Effector memory CD8-positive, alpha-beta T cell (primary cell): ENCODE measurements at regions not wholly inside any gene's neighbourhood (a gene's known extent, or its start where the extent isn't known, plus 50 kb on each side); places are given as distances from the start of the nearest gene placed in this dataset.

ENCODE experiments used
- ATAC-seq: fragments of 150-1000 bp; cut with Tn5 transposase; replicated peaks from 2 replicates; pipeline ENCODE4 v1.10.0; 2021; ENCODE audit warnings: mild to moderate bottlenecking, moderate library complexity
- DNase-seq, 3 experiments: peaks; one replicate each; pipeline ENCODE4 v3.0.0; 2021
- H3K27ac Mint-ChIP-seq, 2 donors: one replicate each; pipeline ENCODE4 v1.8.0; 2022; ENCODE audit warnings: mild to moderate bottlenecking in 2 of 2, mixed read lengths in 2 of 2, moderate library complexity in 2 of 2
- H3K27me3 Mint-ChIP-seq, 2 donors: one replicate each; pipeline ENCODE4 v1.8.0; 2022; ENCODE audit warnings: mixed read lengths in 2 of 2
- H3K36me3 Mint-ChIP-seq: one replicate; pipeline ENCODE4 v1.8.0; 2022; ENCODE audit warnings: mild to moderate bottlenecking, moderate library complexity, mixed read lengths; ENCODE audit not compliant: insufficient read depth
- H3K4me1 Mint-ChIP-seq, 2 donors: one replicate each; pipeline ENCODE4 v1.8.0; 2022; ENCODE audit warnings: low read depth in 2 of 2, mixed read lengths in 2 of 2
- H3K4me3 Mint-ChIP-seq, 2 donors: one replicate each; pipeline ENCODE4 v1.8.0; 2022; ENCODE audit warnings: mild to moderate bottlenecking in 2 of 2, mixed read lengths in 2 of 2, moderate library complexity in 2 of 2
- H3K9me3 Mint-ChIP-seq, 2 donors: one replicate each; pipeline ENCODE4 v1.8.0; 2022; ENCODE audit warnings: mixed read lengths in 2 of 2

- H3K9me3 Mint-ChIP-seq: peaks cover 5 to 7% of the 10 kb centered on the region in 2 donors
- no peak for DNase-seq
- no peak overlapping the region for H3K27ac Mint-ChIP-seq
- H3K36me3 Mint-ChIP-seq: no peaks in the 10 kb centered on the region
- H3K27me3 Mint-ChIP-seq: no peaks in the 10 kb centered on the region
- H3K4me1 Mint-ChIP-seq: no peaks in the 10 kb centered on the region
- no peak overlapping the region for H3K4me3 Mint-ChIP-seq
- ATAC-seq: no peak
Measured at GRCh38 chr18:72470391-72470790, 73.8 kb downstream of the CBLN2 start.

- H3K9me3 Mint-ChIP-seq: peaks cover 5 to 14% of the 10 kb centered on the region in 2 donors
- H3K36me3 Mint-ChIP-seq: no peaks in the 10 kb centered on the region
- no peak overlapping the region for H3K27ac Mint-ChIP-seq
- ATAC-seq: no peak
- no peaks in the 10 kb centered on the region for H3K4me1 Mint-ChIP-seq
- H3K27me3 Mint-ChIP-seq: no peaks in the 10 kb centered on the region
- H3K4me3 Mint-ChIP-seq: no peak overlapping the region
- DNase-seq: no peak
Measured at GRCh38 chr18:72468021-72468710, 76.0 kb downstream of the CBLN2 start.

- Mint-ChIP-seq H3K27me3 (no peaks in the 10 kb centered on the region), H3K4me1 (no peaks in the 10 kb centered on the region)
- no peak for ATAC-seq
Measured at GRCh38 chr18:72460210-72460680, 83.9 kb downstream of the CBLN2 start.

GRCh38 chr18:72458271-72458670, 85.9 kb downstream of the CBLN2 start:
- Mint-ChIP-seq H3K27ac (no peak overlapping the region), H3K27me3 (no peaks in the 10 kb centered on the region), H3K36me3 (no peaks in the 10 kb centered on the region), H3K4me1 (no peaks in the 10 kb centered on the region), H3K4me3 (no peak overlapping the region), H3K9me3 (peaks cover 10 to 11% of the 10 kb centered on the region in 2 donors)
- ATAC-seq (no peak), DNase-seq (no peak)

More at GRCh38 chr18:72460210-72460680, 83.9 kb downstream of the CBLN2 start:
- no peak for DNase-seq
- Mint-ChIP-seq H3K27ac (no peak overlapping the region), H3K36me3 (no peaks in the 10 kb centered on the region), H3K4me3 (no peak overlapping the region), H3K9me3 (peaks cover 11 to 17% of the 10 kb centered on the region in 2 donors)

- no peaks in the 10 kb centered on the region for H3K4me1 Mint-ChIP-seq
- H3K9me3 Mint-ChIP-seq: peaks cover 10 to 12% of the 10 kb centered on the region in 2 donors
- no peak for ATAC-seq
- DNase-seq: no peak
- no peaks in the 10 kb centered on the region for H3K36me3 Mint-ChIP-seq
- H3K27me3 Mint-ChIP-seq: no peaks in the 10 kb centered on the region
- H3K4me3 Mint-ChIP-seq: no peak overlapping the region
- no peak overlapping the region for H3K27ac Mint-ChIP-seq
Measured at GRCh38 chr18:72456802-72457201, 87.3 kb downstream of the CBLN2 start.

GRCh38 chr18:72452328-72452727, 91.8 kb downstream of the CBLN2 start:
- H3K4me3 Mint-ChIP-seq: no peak overlapping the region
- no peaks in the 10 kb centered on the region for H3K36me3 Mint-ChIP-seq
- no peak for DNase-seq
- H3K4me1 Mint-ChIP-seq: no peaks in the 10 kb centered on the region
- no peaks in the 10 kb centered on the region for H3K27me3 Mint-ChIP-seq
- H3K27ac Mint-ChIP-seq: no peak overlapping the region
- no peak for ATAC-seq
- peaks cover 15 to 19% of the 10 kb centered on the region in 2 donors for H3K9me3 Mint-ChIP-seq

GRCh38 chr18:72444798-72445155, 99.4 kb downstream of the CBLN2 start:
- no peak for ATAC-seq

GRCh38 chr18:72444111-72444797, 99.9 kb downstream of the CBLN2 start:
- Mint-ChIP-seq H3K27ac (no peak overlapping the region), H3K4me1 (no peaks in the 10 kb centered on the region), H3K27me3 (no peaks in the 10 kb centered on the region), H3K4me3 (no peak overlapping the region), H3K9me3 (peaks cover 7 to 13% of the 10 kb centered on the region in 2 donors), H3K36me3 (no peaks in the 10 kb centered on the region)
- DNase-seq (no peak), ATAC-seq (no peak)

More at GRCh38 chr18:72444798-72445155, 99.4 kb downstream of the CBLN2 start:
- Mint-ChIP-seq H3K27me3 (no peaks in the 10 kb centered on the region), H3K27ac (no peak overlapping the region), H3K36me3 (no peaks in the 10 kb centered on the region), H3K4me3 (no peak overlapping the region), H3K4me1 (no peaks in the 10 kb centered on the region), H3K9me3 (peaks cover 9 to 18% of the 10 kb centered on the region in 2 donors)
- no peak for DNase-seq

- Mint-ChIP-seq H3K36me3 (no peaks in the 10 kb centered on the region), H3K27me3 (no peaks in the 10 kb centered on the region), H3K4me1 (no peaks in the 10 kb centered on the region), H3K4me3 (no peak overlapping the region), H3K27ac (no peak overlapping the region), H3K9me3 (peaks cover 4 to 12% of the 10 kb centered on the region in 2 donors)
- ATAC-seq: no peak
- DNase-seq: no peak
Measured at GRCh38 chr18:72436401-72436800, 107.7 kb downstream of the CBLN2 start.

- Mint-ChIP-seq H3K4me1 (no peaks in the 10 kb centered on the region), H3K4me3 (no peak overlapping the region), H3K27ac (no peak overlapping the region), H3K9me3 (peaks cover 11 to 16% of the 10 kb centered on the region in 2 donors), H3K36me3 (no peaks in the 10 kb centered on the region), H3K27me3 (no peaks in the 10 kb centered on the region)
- ATAC-seq: no peak
- DNase-seq: no peak
Measured at GRCh38 chr18:72433756-72434155, 110.4 kb downstream of the CBLN2 start.

- H3K27me3 Mint-ChIP-seq: no peaks in the 10 kb centered on the region
- H3K9me3 Mint-ChIP-seq: peaks cover 14 to 23% of the 10 kb centered on the region in 2 donors
- H3K4me3 Mint-ChIP-seq: no peak overlapping the region
- no peaks in the 10 kb centered on the region for H3K4me1 Mint-ChIP-seq
- ATAC-seq: no peak
- no peaks in the 10 kb centered on the region for H3K36me3 Mint-ChIP-seq
- no peak overlapping the region for H3K27ac Mint-ChIP-seq
- DNase-seq: no peak
Measured at GRCh38 chr18:72427721-72428120, 116.4 kb downstream of the CBLN2 start.

- no peak for ATAC-seq
- no peaks in the 10 kb centered on the region for H3K27me3 Mint-ChIP-seq
- H3K27ac Mint-ChIP-seq: no peak overlapping the region
- peaks cover 0 to 3% of the 10 kb centered on the region in 2 donors for H3K9me3 Mint-ChIP-seq
- H3K4me1 Mint-ChIP-seq: no peaks in the 10 kb centered on the region
- H3K4me3 Mint-ChIP-seq: no peak overlapping the region
- DNase-seq: no peak
- H3K36me3 Mint-ChIP-seq: no peaks in the 10 kb centered on the region
Measured at GRCh38 chr18:72419914-72420313, 124.2 kb downstream of the CBLN2 start.

- DNase-seq: no peak
- peaks cover 6 to 8% of the 10 kb centered on the region in 2 donors for H3K9me3 Mint-ChIP-seq
Measured at GRCh38 chr18:72412927-72413326, 131.2 kb downstream of the CBLN2 start.

GRCh38 chr18:72411261-72411660, 132.9 kb downstream of the CBLN2 start:
- DNase-seq (no peak), ATAC-seq (no peak)
- Mint-ChIP-seq H3K27me3 (no peaks in the 10 kb centered on the region), H3K4me3 (no peak overlapping the region), H3K27ac (no peak overlapping the region), H3K4me1 (no peaks in the 10 kb centered on the region), H3K9me3 (peaks cover 8 to 11% of the 10 kb centered on the region in 2 donors), H3K36me3 (no peaks in the 10 kb centered on the region)

More at GRCh38 chr18:72412927-72413326, 131.2 kb downstream of the CBLN2 start:
- H3K4me1 Mint-ChIP-seq: no peaks in the 10 kb centered on the region
- no peaks in the 10 kb centered on the region for H3K27me3 Mint-ChIP-seq
- H3K4me3 Mint-ChIP-seq: no peak overlapping the region
- no peaks in the 10 kb centered on the region for H3K36me3 Mint-ChIP-seq
- no peak overlapping the region for H3K27ac Mint-ChIP-seq
- no peak for ATAC-seq
